HG03196 (cell line): ENCODE measurements at regions not wholly inside any gene's neighbourhood (a gene's known extent, or its start where the extent isn't known, plus 50 kb on each side); places are given as distances from the start of the nearest gene placed in this dataset.
"Not testable (repeated sequence)": the region's sequence is repeated elsewhere in the genome, so short reads cannot be mapped to it uniquely, and the experiment has no call there.

Source experiments
- ATAC-seq: cut with Tn5 transposase; IDR thresholded peaks from one replicate; pipeline ENCODE4 v1.9.1; 2021; ENCODE audit not compliant: unreplicated experiment

DNA sequence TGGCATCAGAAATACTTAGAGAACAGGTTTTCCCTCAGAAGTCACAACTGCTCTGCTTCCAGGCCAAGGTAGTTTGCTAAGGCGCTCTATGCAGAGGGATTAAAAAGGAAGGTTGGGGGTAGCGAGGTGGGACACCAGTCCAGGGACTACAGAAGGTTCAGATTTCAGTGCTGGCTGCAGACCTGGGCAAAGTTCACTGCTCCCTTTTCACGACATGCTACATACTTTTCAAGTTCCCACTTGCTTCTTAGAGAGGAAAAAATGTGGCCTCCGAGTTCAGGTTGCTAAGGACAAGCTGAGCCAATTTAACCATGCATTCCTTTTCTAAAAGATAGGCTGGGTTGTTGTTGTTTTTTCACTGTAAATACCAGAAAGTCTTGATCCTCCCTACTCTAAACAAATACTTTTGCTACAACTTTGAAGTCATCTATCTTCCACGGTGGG, 158.6 kb upstream of the NR2F2 start:
- no peak for ATAC-seq

DNA sequence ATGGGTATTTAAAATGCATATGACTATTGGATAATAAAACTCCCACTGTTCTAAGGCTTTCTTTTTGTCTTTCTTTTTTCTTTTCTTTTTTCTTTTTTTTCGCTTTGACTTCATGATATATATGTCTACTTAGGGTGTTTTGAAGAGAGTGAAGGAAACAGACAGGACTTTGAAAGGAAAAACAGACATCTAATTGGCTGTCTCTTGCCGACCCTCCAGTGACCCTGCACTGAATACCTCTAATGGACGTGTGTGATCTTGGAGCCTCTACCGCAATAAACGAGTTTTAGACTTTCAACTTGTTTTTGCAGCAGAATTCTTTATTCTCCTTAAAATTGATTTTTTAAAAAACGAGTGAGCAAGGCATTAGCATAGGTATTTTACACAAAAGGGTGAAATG, 158.1 kb upstream of the NR2F2 start:
- no peak for ATAC-seq

DNA sequence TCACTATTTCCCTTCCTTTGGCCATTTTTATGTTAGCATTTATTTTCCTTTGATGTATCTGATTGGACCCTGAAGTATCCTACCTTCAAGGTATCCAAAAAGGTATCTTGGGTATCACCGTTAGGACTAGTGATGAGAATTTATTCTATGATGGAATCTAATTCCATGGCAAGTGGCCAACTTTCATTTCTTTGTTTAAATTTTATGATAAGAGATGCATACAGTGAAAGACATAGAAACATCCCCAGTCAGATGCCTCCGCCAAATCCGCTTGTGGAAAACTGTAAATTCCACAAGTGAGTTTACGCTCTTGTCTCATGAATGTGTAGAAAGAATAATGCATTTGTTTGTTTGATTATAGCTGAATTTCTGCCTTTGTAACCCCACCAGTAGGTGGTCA, 153.7 kb upstream of the NR2F2 start:
- ATAC-seq = no peak

DNA sequence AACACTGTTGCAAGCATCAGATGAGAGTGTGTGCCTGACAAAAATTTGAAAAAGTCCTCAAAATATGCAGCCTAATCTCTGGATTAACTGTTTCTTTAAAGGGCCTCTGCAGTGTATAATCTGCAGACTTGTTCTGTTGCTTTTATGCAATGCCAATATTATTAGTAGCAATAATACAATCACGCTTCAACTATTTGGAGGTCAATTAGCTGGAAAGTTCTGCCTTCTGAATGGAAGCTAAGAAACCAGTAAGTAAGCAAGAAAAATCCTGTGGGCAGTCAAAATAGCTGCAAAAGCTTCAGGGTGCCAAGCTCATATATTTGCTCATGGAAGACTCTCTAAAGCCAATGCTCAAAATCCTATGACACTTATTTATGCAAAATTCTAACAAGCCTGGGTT, 153.2 kb upstream of the NR2F2 start:
- no peak for ATAC-seq

DNA sequence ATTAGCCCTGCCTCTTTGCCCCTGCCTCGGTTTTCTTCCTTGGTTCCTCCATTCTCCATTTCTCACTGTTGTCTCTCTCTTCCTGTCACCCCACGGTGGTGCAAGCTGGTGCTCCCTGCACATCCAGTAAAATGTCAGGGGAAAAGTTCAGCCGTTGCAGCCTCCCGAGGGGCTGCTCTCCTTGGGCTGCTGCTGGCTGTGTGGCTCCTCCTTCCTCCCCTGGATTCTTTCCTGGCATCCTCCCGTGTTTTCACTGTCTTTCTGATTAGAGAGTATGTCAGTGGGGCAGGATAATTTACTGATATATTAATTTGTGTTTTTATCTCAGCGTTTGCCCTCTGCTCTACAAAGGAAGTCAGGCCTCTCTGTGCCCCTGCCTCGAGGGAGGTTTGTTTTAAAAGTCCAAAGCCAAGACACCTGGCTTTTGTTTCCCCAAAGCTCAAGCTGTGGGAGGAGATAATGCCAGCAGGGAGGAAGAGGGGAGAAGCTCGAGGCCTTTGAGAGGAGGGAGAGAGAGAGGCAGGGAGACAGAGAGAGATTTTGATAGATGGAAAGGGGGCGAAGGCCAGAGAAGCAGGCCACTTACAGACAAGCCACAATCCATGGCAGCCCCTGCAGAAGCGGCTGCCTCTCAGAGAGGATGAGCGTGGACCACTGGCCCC, 150.3 kb upstream of the NR2F2 start:
- ATAC-seq = no peak

DNA sequence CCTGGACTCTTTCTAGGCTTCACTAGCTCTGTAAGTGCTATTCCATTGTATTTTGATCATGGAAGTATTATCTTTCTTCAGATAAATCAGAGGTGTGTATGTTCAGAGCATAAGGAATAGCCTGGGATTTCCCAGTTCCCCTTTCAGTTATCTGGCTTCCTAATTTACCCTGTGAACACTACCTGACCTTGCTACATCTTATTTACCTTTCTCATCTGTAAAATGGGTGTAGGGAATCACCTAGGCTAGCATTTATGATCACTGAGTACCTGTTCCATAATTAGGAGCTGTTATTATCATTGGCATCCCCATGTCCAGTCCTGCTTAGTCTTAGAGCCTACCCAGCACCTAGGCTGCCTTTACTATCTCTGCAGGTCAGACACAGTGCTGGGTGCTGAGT, 149.3 kb upstream of the NR2F2 start:
- no peak for ATAC-seq

DNA sequence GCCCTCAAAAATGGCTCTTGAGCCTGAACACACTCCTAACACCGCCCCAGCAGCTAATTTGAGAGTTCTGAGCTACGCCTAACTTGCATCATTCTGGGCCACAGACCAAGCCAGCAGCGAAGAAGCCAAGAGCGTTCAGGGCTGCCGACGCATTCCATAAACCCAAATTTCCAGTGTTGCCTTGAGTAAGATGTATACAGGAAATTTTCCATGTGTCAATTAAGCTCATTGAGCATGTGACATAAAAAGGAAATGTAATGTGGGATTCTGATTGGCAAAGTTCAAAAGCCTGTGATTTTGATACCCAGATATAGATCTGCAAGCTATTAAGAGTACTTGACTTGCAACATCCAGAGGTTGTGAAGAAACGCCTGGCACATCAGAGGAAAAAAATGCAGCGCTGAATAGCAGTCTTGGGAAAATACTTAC, 148.6 kb upstream of the NR2F2 start:
- no peak for ATAC-seq

DNA sequence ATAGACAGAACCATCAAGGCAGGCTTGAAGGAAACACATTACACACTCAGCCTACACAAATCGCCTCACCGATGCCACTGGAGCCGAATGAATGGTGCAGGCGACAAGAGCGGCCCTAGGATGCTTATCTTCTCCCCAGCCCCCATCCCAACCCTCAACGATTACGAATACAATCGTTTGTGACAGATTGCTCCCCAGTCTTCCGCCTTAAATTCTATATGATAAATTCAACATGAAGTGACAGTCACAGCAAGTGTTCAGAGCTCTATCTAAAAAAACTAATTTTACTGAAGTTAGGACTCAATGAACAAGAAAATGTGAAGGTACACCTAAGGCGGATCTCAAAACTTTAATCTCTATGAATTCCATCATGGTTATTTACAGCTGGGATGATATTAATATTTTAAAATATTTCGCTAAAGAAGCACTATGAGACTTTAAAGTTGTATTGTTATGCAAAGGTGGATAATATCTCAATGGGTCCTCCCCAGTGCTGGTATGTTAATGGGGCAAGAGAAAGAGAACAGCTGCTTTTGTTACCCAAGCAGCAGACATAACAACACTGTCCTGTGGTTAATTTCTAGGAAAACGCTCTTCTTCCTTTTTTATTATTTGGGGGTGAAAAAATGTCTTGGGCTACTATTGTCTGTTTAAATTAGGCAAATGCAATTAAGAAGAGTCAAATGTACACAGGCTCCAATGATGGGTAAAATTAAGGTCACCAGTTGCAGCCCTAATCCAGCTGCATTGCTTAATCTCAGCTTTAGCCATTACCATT, 147.6 kb upstream of the NR2F2 start:
- ATAC-seq = no peak

DNA sequence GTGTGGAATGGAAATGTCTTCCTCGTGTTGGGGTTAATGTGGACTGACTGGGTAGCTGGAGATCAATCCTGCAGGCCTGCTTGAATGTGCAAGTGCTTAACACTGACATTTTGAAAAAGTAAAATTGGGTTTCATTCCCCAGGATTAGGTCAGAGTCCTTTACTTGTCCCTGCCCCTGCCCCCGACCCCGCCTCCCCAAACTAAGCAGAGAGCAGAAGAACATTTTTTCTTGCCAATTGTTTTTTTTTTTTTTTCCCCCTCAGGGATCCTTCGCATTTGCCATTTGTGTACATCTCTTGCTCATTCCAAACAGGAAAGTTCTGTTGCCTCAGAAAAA, 147.0 kb upstream of the NR2F2 start:
- ATAC-seq = no peak

DNA sequence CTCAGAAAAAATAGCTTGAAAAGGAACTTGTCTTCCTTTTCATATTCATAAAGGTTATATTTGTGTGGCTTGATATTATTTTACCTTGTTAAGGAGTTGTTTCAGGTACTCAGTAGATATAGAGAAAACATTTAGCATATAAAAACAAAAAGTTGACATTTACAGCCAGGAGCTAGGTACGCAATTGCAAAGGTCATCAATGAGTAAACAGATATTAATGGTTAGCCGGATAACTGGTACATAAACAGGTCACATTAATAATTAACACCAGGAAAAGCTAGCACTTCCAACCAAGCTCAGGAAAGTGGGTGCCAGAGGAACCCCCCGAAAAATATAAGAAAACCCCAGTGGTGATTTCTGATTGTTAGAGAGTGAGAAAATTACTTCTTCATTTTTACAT, 146.6 kb upstream of the NR2F2 start:
- ATAC-seq = no peak

DNA sequence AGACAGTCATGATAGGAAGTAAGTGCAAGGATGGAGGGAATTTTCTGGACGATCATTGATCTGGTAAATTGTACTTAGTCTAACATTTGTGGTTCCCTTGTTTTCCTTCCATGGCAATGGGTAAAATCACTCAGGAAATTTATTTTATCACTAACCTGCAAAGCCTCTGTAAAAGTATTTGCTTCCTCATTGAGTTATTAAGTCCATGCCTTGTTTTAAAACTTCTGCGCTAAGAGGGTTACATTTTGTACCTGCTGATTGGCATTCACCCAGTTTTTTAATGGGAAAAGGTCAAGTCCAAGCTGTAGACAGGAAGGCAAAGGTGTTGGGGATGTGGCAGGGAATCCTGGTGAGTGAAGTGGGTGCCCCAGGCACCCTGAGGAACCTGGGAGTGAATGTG, 146.2 kb upstream of the NR2F2 start:
- no peak for ATAC-seq

DNA sequence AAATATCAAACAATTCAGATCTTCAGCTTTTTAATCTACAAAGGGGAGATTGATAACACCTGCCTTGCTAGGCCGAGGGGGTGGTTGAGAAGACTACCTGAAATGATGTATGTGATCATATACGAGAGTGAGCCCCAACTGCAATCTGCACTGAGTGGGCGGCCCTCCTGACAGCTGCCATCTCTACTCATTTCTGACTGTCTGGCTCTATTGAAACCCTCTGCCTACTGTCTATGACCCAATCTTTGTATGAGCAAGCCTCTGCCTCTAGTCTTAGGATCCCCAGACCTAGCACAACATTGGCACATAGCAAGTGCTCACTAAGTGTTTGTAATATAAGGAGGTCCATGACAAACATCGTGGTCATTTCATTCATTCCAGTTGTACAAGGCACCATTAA, 144.4 kb upstream of the NR2F2 start:
- ATAC-seq = no peak

DNA sequence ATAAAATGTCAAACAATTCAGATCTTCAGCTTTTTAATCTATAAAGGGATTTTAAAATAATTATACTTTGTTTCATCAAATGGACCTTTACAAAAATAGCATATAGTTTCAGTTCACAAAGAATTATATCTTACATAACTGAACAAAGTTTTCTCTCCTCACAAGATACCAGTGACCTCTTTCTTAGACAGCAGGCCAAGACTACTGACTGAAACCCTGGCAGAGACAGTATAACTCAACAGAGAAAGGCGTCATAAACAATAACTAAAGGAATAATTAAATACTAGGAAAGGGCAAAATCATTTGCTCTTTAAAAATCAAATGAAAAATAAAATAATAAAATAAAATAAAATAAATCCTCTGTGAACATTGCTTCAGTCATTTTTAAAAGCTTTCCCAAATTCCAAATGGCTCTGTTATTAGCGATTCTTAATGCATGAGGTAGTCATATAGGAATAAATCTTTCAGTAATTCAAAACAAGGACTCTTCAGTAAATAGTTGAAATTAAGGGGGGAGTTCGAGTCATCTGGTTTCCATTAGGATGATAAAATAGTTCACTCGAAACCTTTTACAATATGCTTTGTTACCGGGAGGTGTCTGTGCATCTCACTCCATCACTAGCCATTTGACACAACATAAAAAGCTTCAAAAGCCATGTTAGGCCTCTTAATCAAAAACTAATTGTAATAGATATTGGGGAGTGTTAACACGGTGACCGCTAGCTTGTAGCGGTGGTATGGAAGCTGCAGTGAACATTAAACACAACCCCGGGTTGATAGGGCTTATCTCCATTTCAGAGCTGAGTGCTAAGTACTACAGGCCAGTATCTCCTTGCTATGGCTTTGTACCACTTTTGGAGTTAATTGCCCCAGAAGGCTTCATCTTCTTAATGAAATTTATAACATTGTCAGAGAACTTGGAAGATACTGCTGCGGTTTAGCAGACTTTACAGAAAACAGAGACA, 142.9 kb upstream of the NR2F2 start:
- ATAC-seq = no peak

DNA sequence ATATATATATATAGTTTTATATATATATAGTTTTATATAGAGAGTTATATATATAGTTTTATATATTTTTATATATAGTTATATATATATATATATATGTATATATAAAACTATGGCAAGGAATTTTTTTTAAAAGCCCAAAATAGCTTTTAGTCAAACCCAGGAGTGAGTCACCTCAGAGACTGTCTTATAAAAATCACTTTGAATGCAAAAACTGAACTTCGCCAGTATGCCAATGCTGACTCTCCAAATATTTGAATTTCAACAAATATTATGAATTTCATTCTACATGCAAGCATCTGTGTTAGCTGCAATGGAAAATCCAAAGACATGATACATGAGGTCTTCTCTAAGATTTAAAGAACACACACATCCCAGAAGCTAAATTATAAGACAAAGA, 132.8 kb upstream of the NR2F2 start:
- ATAC-seq = no peak

DNA sequence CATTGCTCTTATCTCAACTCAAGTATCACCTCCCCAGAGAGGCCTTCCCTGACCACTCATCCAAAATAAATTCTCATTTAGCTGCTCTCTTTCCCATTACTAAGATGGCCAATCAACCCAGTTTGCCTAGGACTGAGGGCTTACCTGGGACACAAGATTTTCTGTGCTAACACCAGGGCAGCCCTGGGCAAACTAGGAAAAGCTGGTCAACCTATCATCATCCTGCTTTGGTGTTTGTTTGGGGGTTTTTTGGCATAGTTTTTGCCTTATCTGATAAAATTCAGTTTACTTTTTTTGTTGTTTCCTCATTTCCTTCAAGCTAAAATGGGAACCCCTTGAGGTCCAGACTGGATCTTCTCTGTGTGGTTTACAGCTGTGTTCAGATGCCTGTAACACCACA, 131.4 kb upstream of the NR2F2 start:
- no peak for ATAC-seq

DNA sequence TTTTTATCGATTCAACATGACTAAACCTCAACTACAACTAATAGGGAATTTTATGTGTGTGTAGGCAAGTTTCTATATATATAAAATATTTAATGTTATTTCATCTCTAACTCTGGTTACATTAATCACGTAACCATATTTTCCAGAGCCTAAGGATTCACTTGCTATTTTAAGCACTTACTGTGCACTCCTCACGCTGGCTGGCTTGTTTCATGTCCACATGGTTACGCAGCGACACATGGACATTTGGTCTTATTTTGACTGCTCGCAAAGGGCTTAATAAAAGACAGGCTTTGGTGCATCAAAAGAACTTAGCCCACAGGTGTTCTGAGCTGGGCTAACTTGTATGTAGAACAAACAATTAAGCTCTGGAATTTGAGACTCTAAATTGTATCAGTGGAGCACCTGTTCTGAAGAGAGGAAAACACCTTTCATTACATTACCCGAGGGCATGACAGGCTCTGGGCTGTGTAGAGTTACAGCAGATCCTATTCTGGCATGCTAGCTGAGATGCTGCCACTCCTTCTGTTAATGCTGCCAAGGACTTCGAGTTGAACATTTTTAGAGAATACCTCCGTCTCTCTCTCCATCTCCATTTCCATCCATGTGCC, 130.0 kb upstream of the NR2F2 start:
- ATAC-seq = no peak

DNA sequence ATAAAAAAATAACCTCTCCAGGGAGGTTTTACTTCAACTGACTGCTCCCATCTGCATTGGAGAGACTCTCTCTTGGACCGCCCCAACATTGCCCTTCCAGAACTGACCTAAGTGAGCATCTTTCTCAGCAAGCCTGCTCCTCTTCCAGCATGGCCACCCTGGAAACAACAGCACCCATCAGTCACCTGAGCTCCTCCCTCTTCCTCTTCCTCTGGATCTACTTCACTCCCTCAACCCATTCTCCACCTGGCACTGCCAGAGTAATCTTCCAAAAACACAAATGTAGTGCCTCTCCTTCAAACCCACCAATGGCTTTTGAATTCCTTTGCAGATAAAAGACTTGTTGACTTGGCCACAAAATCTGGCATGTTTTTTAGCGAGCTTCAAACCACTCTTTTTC, 128.8 kb upstream of the NR2F2 start:
- no peak for ATAC-seq

DNA sequence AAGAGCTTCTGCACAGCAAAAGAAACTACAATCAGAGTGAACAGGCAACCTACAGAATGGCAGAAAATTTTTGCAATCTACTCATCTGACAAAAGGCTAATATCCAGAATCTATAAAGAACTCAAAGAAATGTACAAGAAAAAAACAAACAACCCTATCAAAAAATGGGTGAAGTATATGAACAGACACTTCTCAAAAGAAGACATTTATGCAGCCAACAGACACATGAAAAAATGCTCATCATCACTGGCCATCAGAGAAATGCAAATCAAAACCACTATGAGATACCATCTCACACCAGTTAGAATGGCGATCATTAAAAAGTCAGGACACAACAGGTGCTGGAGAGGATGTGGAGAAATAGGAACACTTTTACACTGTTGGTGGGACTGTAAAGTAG, 124.9 kb upstream of the NR2F2 start:
- ATAC-seq = not testable (repeated sequence)

DNA sequence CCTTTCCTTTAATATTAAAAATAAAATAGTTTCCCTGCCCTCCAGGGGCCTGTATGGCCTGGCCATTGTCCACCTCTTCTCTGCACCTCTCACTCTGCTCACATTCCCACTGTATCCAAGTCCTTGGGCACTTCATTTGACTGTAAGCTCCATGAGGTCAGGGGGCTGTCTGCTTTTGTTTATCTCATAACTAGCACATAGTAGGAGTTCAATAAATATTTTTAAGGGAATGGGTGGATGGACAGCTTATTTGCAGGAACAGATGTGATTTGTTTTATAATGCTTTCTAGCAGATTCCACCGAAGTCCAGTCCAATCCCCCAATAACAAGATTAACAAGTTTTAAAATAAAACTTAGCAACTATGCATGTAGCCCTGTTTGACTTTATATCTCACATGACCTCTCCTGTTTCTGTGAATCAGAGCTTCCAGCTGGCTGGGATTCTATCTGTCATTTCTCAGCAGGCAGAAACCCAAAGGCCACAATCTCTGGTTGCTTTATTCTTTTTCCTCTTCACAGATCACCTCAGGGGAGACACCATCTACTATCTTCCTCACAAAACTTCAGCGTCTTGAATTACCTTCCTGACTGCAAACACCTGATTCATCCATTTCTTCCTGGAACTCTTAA, 123.0 kb upstream of the NR2F2 start:
- ATAC-seq = no peak

DNA sequence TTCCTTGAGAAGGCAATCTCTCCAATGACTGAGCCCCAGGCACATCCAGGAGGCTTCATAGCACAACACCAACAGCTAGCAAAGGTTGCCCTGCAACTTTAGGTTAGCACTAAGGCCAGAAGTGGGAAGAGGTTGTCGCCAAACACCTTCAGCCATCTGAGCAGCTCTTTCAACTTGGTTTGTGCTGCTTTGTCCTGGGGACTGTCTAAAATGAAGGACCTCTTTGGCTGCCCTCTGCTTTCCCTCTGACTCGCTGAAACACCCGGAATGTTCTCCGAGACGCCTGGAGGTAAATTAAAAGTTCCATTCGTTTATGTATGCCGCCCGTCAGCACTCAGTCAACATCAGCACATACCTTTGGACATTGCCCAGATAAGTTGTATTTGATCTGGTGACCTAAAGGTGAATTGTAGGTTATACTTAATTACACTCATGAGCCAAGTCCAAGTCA, 121.2 kb upstream of the NR2F2 start:
- ATAC-seq = no peak

DNA sequence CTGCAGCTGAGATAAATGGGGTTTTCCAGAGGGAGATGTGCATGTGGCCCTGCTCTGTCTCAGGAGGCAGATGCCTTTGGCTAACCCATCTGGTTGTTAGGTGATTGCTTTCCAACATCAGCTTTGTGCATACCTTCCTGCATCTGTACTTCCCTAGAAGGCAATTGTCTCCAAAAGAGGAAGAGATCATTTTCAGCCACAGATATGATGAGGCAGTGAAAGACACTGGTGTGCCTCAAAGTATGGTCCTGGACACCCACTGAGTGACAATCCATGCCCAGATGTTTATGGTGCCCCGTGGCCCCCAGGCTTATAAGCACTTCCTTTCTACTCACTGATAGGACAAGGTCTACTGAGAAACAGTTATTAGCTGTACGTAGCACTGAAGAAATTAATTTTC, 117.5 kb upstream of the NR2F2 start:
- no peak for ATAC-seq
